B cell (primary cell): ENCODE measurements at regions not wholly inside any gene's neighbourhood (a gene's known extent, or its start where the extent isn't known, plus 50 kb on each side); places are given as distances from the start of the nearest gene placed in this dataset.

ENCODE experiments used
- ATAC-seq: fragments of 200-7000 bp; cut with Tn5 transposase; one replicate; pipeline ENCODE4 v1.10.0; 2021; ENCODE audit warnings: low read depth, mild to moderate bottlenecking, moderate number of reproducible peaks, moderate library complexity
- CTCF ChIA-PET: fragments of 350-600 bp; sonication (Branson Sonifier 250); formaldehyde crosslinking; loops from one replicate; lab custom pipeline; 2021; ENCODE audit warnings: antibody characterized with exemption, inconsistent platforms; lab: Charles Lee
- POLR2A ChIA-PET: fragments of 350-600 bp; sonication (Branson Sonifier 250); formaldehyde crosslinking; loops from one replicate; lab custom pipeline; 2021; ENCODE audit warnings: antibody characterized with exemption; lab: Charles Lee
- DNase-seq: peaks from one replicate; pipeline ENCODE4 v3.0.0; 2013
- H2AFZ ChIP-seq: 2 replicates; pipeline ENCODE4 v1.6.1; 2012; ENCODE audit warnings: mild to moderate bottlenecking, low read depth, low read length; ENCODE audit not compliant: insufficient read depth, poor library complexity, severe bottlenecking
- H3K27ac ChIP-seq, 2 donors: 1 replicate in 1 of 2; 2 replicates in 1 of 2; pipeline ENCODE4 v1.5.1; 2012 to 2013; ENCODE audit warnings: low read length in 2 of 2, mild to moderate bottlenecking in 2 of 2, moderate library complexity in 1 of 2
- H3K27me3 ChIP-seq, 4 experiments: fragments of 200-600 bp in 1 of 4; sonication (generic) in 1 of 4; replicated peaks in 1 of 4; 1 replicate in 2 of 4; 2 replicates in 2 of 4; pipeline versions ENCODE4 v1.6.1 to v1.7.0; 2013 to 2016; ENCODE audit warnings: low read length in 3 of 4, mild to moderate bottlenecking in 2 of 4, mixed read lengths in 1 of 4, moderate library complexity in 1 of 4; ENCODE audit not compliant: insufficient read depth in 4 of 4, control insufficient read depth in 3 of 4; ENCODE audit errors: control extremely low read depth in 1 of 4
- H3K36me3 ChIP-seq, 2 experiments: replicated peaks in 1 of 2; 1 replicate in 1 of 2; 2 replicates in 1 of 2; pipeline versions ENCODE4 v1.6.1 to v1.7.1; 2013; ENCODE audit warnings: low read length in 1 of 2; ENCODE audit not compliant: insufficient read depth in 2 of 2, control insufficient read depth in 1 of 2; ENCODE audit errors: control extremely low read depth in 1 of 2, extremely low read depth in 1 of 2
- H3K4me1 ChIP-seq, 2 donors: fragments of 200-600 bp in 1 of 2; sonication (generic) in 1 of 2; 1 replicate in 1 of 2; 2 replicates in 1 of 2; pipeline versions ENCODE4 v1.5.1 to v1.6.1; 2013 to 2017; ENCODE audit warnings: low read length in 2 of 2; ENCODE audit not compliant: control insufficient read depth in 2 of 2, insufficient read depth in 2 of 2
- H3K4me2 ChIP-seq: replicated peaks from 2 replicates; pipeline ENCODE3; 2012; ENCODE audit warnings: mild to moderate bottlenecking, low read depth, low read length; ENCODE audit not compliant: poor library complexity, severe bottlenecking
- H3K4me3 ChIP-seq, 5 experiments: fragments of 200-600 bp in 1 of 5; sonication (generic) in 1 of 5; 1 replicate in 3 of 5; 2 replicates in 2 of 5; pipeline versions ENCODE4 v1.5.1 to v1.7.0; 2011 to 2016; ENCODE audit warnings: low read length in 4 of 5, mild to moderate bottlenecking in 4 of 5, low read depth in 2 of 5, control low read depth in 1 of 5, moderate library complexity in 1 of 5; ENCODE audit not compliant: insufficient read depth in 1 of 5; ENCODE audit errors: control extremely low read depth in 1 of 5, extremely low read depth in 1 of 5
- H3K79me2 ChIP-seq: fragments of 200-600 bp; sonication (generic); one replicate; pipeline ENCODE4 v1.6.0; 2016; ENCODE audit warnings: low read length; ENCODE audit not compliant: control insufficient read depth, insufficient read depth
- H3K9ac ChIP-seq: fragments of 200-600 bp; sonication (generic); 2 replicates; pipeline ENCODE4 v1.6.1; 2017; ENCODE audit warnings: mild to moderate bottlenecking, low read length, moderate library complexity
- H3K9me3 ChIP-seq, 3 donors: one replicate each; pipeline versions ENCODE4 v1.6.1 to v1.7.1; 2013; ENCODE audit warnings: low read length in 2 of 3; ENCODE audit not compliant: control insufficient read depth in 2 of 3, insufficient read depth in 1 of 3; ENCODE audit errors: control extremely low read depth in 1 of 3
- H4K20me1 ChIP-seq: 2 replicates; pipeline ENCODE4 v1.6.0; 2012; ENCODE audit warnings: mild to moderate bottlenecking, low read length; ENCODE audit not compliant: insufficient read depth, control insufficient read depth, poor library complexity, severe bottlenecking
- H3K27ac Mint-ChIP-seq: one replicate; pipeline ENCODE4 v1.8.0; 2021; ENCODE audit warnings: mixed read lengths
- H3K27me3 Mint-ChIP-seq: one replicate; pipeline ENCODE4 v1.8.0; 2021; ENCODE audit warnings: mixed read lengths
- H3K4me1 Mint-ChIP-seq: one replicate; pipeline ENCODE4 v1.8.0; 2021; ENCODE audit warnings: mixed read lengths
- H3K4me3 Mint-ChIP-seq: one replicate; pipeline ENCODE4 v1.8.0; 2021; ENCODE audit warnings: mixed read lengths
- H3K9me3 Mint-ChIP-seq: one replicate; pipeline ENCODE4 v1.8.0; 2022; ENCODE audit warnings: mixed read lengths; ENCODE audit not compliant: insufficient read depth
- CTCF ChIP-seq: fragments of 200-600 bp; IDR thresholded peaks from one replicate; pipeline ENCODE4 v1.8.0; 2022; ENCODE audit warnings: antibody characterized with exemption, mild to moderate bottlenecking
- EZH2 ChIP-seq: IDR thresholded peaks from 2 replicates; pipeline ENCODE4 v1.6.1; 2012; ENCODE audit warnings: borderline replicate concordance, low read depth, mild to moderate bottlenecking, moderate library complexity, low read length; ENCODE audit not compliant: insufficient read depth, poor library complexity, severe bottlenecking
- WGBS: methylation state at CpG from one replicate; pipeline ENCODE4 v1.1.5; 2013; ENCODE audit warnings: missing lambda C conversion rate; ENCODE audit not compliant: insufficient coverage; 5-methylcytosine and 5-hydroxymethylcytosine counted together
- intact Hi-C: fragments of 100-400 bp; cut with micrococcal nuclease; formaldehyde crosslinking; loops from one replicate; pipeline ENCODE4 v1.10.0; 2022

GRCh38 chr1:81484284-81484683 lies 316.4 kb upstream of the ADGRL2 start:
- no peaks in the 10 kb centered on the region for H4K20me1 ChIP-seq
- no peak overlapping the region for H3K4me3 ChIP-seq
- no peak overlapping the region for H2AFZ ChIP-seq
- no peaks in the 10 kb centered on the region for H3K79me2 ChIP-seq
- H3K27ac ChIP-seq, result no peak overlapping the region
- H3K9ac ChIP-seq, result no peak overlapping the region
- no peak overlapping the region for H3K4me3 Mint-ChIP-seq
- CTCF ChIA-PET, result no interaction called here
- TF ChIP-seq EZH2, result no peak
- no peak for TF ChIP-seq CTCF
- POLR2A ChIA-PET, result no interaction called here
- ATAC-seq (no peak), DNase-seq (no peak)
- H3K36me3 ChIP-seq, result no peaks in the 10 kb centered on the region
- peaks cover 0 to 4% (median 0%) of the 10 kb centered on the region in 3 donors for H3K9me3 ChIP-seq
- H3K27me3 ChIP-seq, result peaks cover 0 to 3% (median 0%) of the 10 kb centered on the region in 4 experiments
- no peaks in the 10 kb centered on the region for H3K27me3 Mint-ChIP-seq
- 83% methylated on average over 2 of the region's 2 CpGs for WGBS
- intact Hi-C loops, result no loop called here
- no peaks in the 10 kb centered on the region for H3K4me1 Mint-ChIP-seq
- H3K9me3 Mint-ChIP-seq, result peaks cover 4% of the 10 kb centered on the region
- H3K4me2 ChIP-seq, result no peak overlapping the region
- no peaks in the 10 kb centered on the region for H3K4me1 ChIP-seq
- H3K27ac Mint-ChIP-seq, result no peak overlapping the region

- POLR2A ChIA-PET, result no interaction called here
- H3K79me2 ChIP-seq, result no peaks in the 10 kb centered on the region
- ATAC-seq, result no peak
- no peaks in the 10 kb centered on the region for H3K9me3 ChIP-seq
- no peak overlapping the region for H3K4me3 ChIP-seq
- H3K27me3 Mint-ChIP-seq, result no peaks in the 10 kb centered on the region
- no peaks in the 10 kb centered on the region for H3K9me3 Mint-ChIP-seq
- WGBS, result 87% methylated on average over 3 of the region's 7 CpGs
- CTCF ChIA-PET, result no interaction called here
- TF ChIP-seq EZH2 (no peak), CTCF (no peak)
- H3K27ac Mint-ChIP-seq, result no peak overlapping the region
- no peaks in the 10 kb centered on the region for H4K20me1 ChIP-seq
- H3K27ac ChIP-seq, result no peak overlapping the region
- H3K4me1 Mint-ChIP-seq, result no peaks in the 10 kb centered on the region
- no peak overlapping the region for H3K4me3 Mint-ChIP-seq
- no peak overlapping the region for H3K9ac ChIP-seq
- H3K4me2 ChIP-seq, result no peak overlapping the region
- intact Hi-C loops, result no loop called here
- no peaks in the 10 kb centered on the region for H3K36me3 ChIP-seq
- no peaks in the 10 kb centered on the region for H3K27me3 ChIP-seq
- no peaks in the 10 kb centered on the region for H3K4me1 ChIP-seq
- H2AFZ ChIP-seq, result no peak overlapping the region
- DNase-seq, result no peak
Measured at GRCh38 chr1:81478219-81478618, 322.5 kb upstream of the ADGRL2 start.
